ENCODE measurements at regions not wholly inside any gene's neighbourhood (a gene's known extent, or its start where the extent isn't known, plus 50 kb on each side); places are given as distances from the start of the nearest gene placed in this dataset.

- ChIA-PET POLR2A (no interaction called here), CTCF (no interaction called here)
- intact Hi-C loops (cut with micrococcal nuclease): no loop called here
- Mint-ChIP-seq H3K27ac (no peak overlapping the region), H3K4me1 (ENCODE audit: low read depth) (no peaks in the 10 kb centered on the region), H3K36me3 (ENCODE audit: low read depth) (no peaks in the 10 kb centered on the region), H3K27me3 (no peaks in the 10 kb centered on the region), H3K9me3 (peaks cover 11% of the 10 kb centered on the region), H3K4me3 (no peak overlapping the region)
- ATAC-seq (no peak), DNase-seq (no peak)
- TF ChIP-seq CTCF (IDR thresholded peaks at IDR 0.05): no peak
Observed at GRCh38 chr12:77625441-77625840, 205.3 kb upstream of the NAV3 start.

GRCh38 chr12:77619425-77619824 lies 211.3 kb upstream of the NAV3 start:
- Mint-ChIP-seq H3K36me3 (ENCODE audit: low read depth) (no peaks in the 10 kb centered on the region), H3K9me3 (peaks cover 11% of the 10 kb centered on the region), H3K27ac (no peak overlapping the region), H3K4me1 (ENCODE audit: low read depth) (no peaks in the 10 kb centered on the region), H3K27me3 (no peaks in the 10 kb centered on the region), H3K4me3 (no peak overlapping the region)
- POLR2A ChIA-PET: no interaction called here
- TF ChIP-seq CTCF (IDR thresholded peaks at IDR 0.05): no peak
- CTCF ChIA-PET: no interaction called here
- no peak for DNase-seq
- no peak for ATAC-seq
- intact Hi-C loops (cut with micrococcal nuclease): no loop called here

GRCh38 chr12:77617818-77618217 lies 212.9 kb upstream of the NAV3 start:
- CTCF ChIA-PET: no interaction called here

GRCh38 chr12:77615332-77615731 lies 215.4 kb upstream of the NAV3 start:
- intact Hi-C loops (cut with micrococcal nuclease): no loop called here
- DNase-seq (no peak), ATAC-seq (no peak)
- ChIA-PET POLR2A (no interaction called here), CTCF (no interaction called here)
- no peak for TF ChIP-seq CTCF (IDR thresholded peaks at IDR 0.05)
- Mint-ChIP-seq H3K27me3 (no peaks in the 10 kb centered on the region), H3K9me3 (peaks cover 12% of the 10 kb centered on the region), H3K4me1 (ENCODE audit: low read depth) (no peaks in the 10 kb centered on the region), H3K4me3 (no peak overlapping the region), H3K27ac (no peak overlapping the region), H3K36me3 (ENCODE audit: low read depth) (no peaks in the 10 kb centered on the region)

More at GRCh38 chr12:77617818-77618217, 212.9 kb upstream of the NAV3 start:
- DNase-seq (no peak), ATAC-seq (no peak)
- intact Hi-C loops (cut with micrococcal nuclease): no loop called here
- no peaks in the 10 kb centered on the region for H3K27me3 Mint-ChIP-seq
- H3K27ac Mint-ChIP-seq: no peak overlapping the region
- H3K4me3 Mint-ChIP-seq: no peak overlapping the region
- no peaks in the 10 kb centered on the region for H3K36me3 Mint-ChIP-seq (ENCODE audit: low read depth)
- POLR2A ChIA-PET: no interaction called here
- H3K4me1 Mint-ChIP-seq (ENCODE audit: low read depth): no peaks in the 10 kb centered on the region
- peaks cover 11% of the 10 kb centered on the region for H3K9me3 Mint-ChIP-seq
- no peak for TF ChIP-seq CTCF (IDR thresholded peaks at IDR 0.05)

- intact Hi-C loops (cut with micrococcal nuclease): no loop called here
- ChIA-PET CTCF (no interaction called here), POLR2A (no interaction called here)
- Mint-ChIP-seq H3K27me3 (no peaks in the 10 kb centered on the region), H3K27ac (no peak overlapping the region), H3K4me3 (no peak overlapping the region), H3K36me3 (ENCODE audit: low read depth) (no peaks in the 10 kb centered on the region), H3K4me1 (ENCODE audit: low read depth) (no peaks in the 10 kb centered on the region), H3K9me3 (peaks cover 12% of the 10 kb centered on the region)
- DNase-seq: no peak
- no peak for ATAC-seq
- TF ChIP-seq CTCF (IDR thresholded peaks at IDR 0.05): no peak
Observed at GRCh38 chr12:77613411-77613810, 217.3 kb upstream of the NAV3 start.
